Liver (tissue), 3 donors: ENCODE measurements at regions not wholly inside any gene's neighbourhood (a gene's known extent, or its start where the extent isn't known, plus 50 kb on each side); places are given as distances from the start of the nearest gene placed in this dataset.

Experiments used
- EGR1 ChIP-seq, 2 donors: IDR thresholded peaks; 2 replicates each; pipeline ENCODE4 v1.6.1; 2016 to 2018; ENCODE audit warnings: antibody characterized with exemption in 2 of 2, low read depth in 2 of 2
- GABPA ChIP-seq, 2 donors: IDR thresholded peaks in 1 of 2; conservative IDR thresholded peaks in 1 of 2; 2 replicates each; pipeline ENCODE4 v1.6.1; 2016; ENCODE audit warnings: antibody characterized with exemption in 2 of 2, mild to moderate bottlenecking in 1 of 2, moderate library complexity in 1 of 2
- TAF1 ChIP-seq: conservative IDR thresholded peaks from 2 replicates; pipeline ENCODE4 v1.6.1; 2016; ENCODE audit warnings: antibody characterized with exemption, mild to moderate bottlenecking
- YY1 ChIP-seq: IDR thresholded peaks from 2 replicates; pipeline ENCODE4 v1.6.1; 2016; ENCODE audit warnings: antibody characterized with exemption, mild to moderate bottlenecking
- TF ChIP-seq, protein P1 (sequence below): fragments of 150-350 bp; IDR thresholded peaks from 2 replicates; pipeline ENCODE4 v1.5.1; 2017; ENCODE audit warnings: improper control_type of control experiment, low read depth, low read length; ENCODE audit not compliant: missing input control
- TF ChIP-seq, protein P2 (sequence below): IDR thresholded peaks from 2 replicates; pipeline ENCODE4 v1.6.1; 2016; ENCODE audit warnings: antibody characterized with exemption
- donor health status: healthy.
- donor health status: healthy.

DNA sequence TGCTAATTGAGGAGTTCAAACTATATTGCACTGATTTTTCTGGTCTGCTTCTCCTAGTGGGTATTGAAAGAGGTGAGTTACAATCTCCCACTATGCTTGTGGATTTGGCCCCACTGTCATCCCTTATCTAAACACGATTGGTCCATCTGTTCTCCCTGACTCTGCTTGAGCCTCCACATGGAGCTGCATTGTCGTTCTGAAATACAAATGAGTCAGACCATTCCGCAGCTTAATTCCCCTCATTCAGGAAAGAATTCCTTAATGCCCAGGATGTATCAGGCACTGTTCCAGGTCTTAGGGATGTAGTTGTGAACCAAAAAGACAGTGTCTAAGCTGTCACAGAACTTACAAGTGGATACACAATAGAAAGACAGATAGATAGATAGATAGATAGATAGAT is 461.9 kb downstream of the QKI start:
- TF ChIP-seq, protein P1, sequence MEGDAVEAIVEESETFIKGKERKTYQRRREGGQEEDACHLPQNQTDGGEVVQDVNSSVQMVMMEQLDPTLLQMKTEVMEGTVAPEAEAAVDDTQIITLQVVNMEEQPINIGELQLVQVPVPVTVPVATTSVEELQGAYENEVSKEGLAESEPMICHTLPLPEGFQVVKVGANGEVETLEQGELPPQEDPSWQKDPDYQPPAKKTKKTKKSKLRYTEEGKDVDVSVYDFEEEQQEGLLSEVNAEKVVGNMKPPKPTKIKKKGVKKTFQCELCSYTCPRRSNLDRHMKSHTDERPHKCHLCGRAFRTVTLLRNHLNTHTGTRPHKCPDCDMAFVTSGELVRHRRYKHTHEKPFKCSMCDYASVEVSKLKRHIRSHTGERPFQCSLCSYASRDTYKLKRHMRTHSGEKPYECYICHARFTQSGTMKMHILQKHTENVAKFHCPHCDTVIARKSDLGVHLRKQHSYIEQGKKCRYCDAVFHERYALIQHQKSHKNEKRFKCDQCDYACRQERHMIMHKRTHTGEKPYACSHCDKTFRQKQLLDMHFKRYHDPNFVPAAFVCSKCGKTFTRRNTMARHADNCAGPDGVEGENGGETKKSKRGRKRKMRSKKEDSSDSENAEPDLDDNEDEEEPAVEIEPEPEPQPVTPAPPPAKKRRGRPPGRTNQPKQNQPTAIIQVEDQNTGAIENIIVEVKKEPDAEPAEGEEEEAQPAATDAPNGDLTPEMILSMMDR = no peak
- TF ChIP-seq TAF1 (no peak), YY1 (no peak), GABPA (IDR thresholded peaks at IDR 0.05 in 1 of 2, conservative IDR thresholded peaks at IDR 0.05 in 1 of 2) (no peak), EGR1 (IDR thresholded peaks at IDR 0.05; ENCODE audit: low read depth in 2 of 2) (no peak)
- TF ChIP-seq, protein P2, sequence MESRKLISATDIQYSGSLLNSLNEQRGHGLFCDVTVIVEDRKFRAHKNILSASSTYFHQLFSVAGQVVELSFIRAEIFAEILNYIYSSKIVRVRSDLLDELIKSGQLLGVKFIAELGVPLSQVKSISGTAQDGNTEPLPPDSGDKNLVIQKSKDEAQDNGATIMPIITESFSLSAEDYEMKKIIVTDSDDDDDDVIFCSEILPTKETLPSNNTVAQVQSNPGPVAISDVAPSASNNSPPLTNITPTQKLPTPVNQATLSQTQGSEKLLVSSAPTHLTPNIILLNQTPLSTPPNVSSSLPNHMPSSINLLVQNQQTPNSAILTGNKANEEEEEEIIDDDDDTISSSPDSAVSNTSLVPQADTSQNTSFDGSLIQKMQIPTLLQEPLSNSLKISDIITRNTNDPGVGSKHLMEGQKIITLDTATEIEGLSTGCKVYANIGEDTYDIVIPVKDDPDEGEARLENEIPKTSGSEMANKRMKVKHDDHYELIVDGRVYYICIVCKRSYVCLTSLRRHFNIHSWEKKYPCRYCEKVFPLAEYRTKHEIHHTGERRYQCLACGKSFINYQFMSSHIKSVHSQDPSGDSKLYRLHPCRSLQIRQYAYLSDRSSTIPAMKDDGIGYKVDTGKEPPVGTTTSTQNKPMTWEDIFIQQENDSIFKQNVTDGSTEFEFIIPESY = no peak
